ENCODE measurements at regions not wholly inside any gene's neighbourhood (a gene's known extent, or its start where the extent isn't known, plus 50 kb on each side); places are given as distances from the start of the nearest gene placed in this dataset.
A peak's percentile ranks its signal among the peaks of the same experiment; 100 is the strongest.

- TF ChIP-seq CTCF (IDR thresholded peaks at IDR 0.05; ENCODE audit: extremely low read depth, low read depth, low read length), result no peak
- Histone ChIP-seq H3K36me3 (ENCODE audit: insufficient read depth, low read length) (no peaks in the 10 kb centered on the region), H3K4me3 (ENCODE audit: insufficient read depth, low read length) (peak overlapping the region; percentile 40), H2AFZ (ENCODE audit: low read length) (peak overlapping the region; percentile 88), H3K4me2 (ENCODE audit: insufficient read depth, low read length) (peak overlapping the region; percentile 70), H4K20me1 (ENCODE audit: insufficient read depth, low read length) (no peaks in the 10 kb centered on the region), H3K4me1 (ENCODE audit: insufficient read depth, low read length) (no peaks in the 10 kb centered on the region), H3K27me3 (ENCODE audit: insufficient read depth, low read length) (peaks cover 2% of the 10 kb centered on the region), H3K27ac (ENCODE audit: low read depth, low read length) (no peak overlapping the region), H3K9me3 (ENCODE audit: low read depth, low read length) (no peaks in the 10 kb centered on the region), H3K79me2 (ENCODE audit: insufficient read depth, low read length) (no peaks in the 10 kb centered on the region)
- peak; percentile 57 for DNase-seq (ENCODE audit: insufficient read length, low spot score, missing footprints)
These were observed 62.9 kb downstream of the GLRX5 start for GRCh38 chr14:95597784-95598211.

GRCh38 chr14:95601650-95602049 lies 66.8 kb downstream of the GLRX5 start:
- no peak overlapping the region for H2AFZ ChIP-seq (ENCODE audit: low read length)
- H3K27ac ChIP-seq (ENCODE audit: low read depth, low read length), result no peak overlapping the region
- H3K36me3 ChIP-seq (ENCODE audit: insufficient read depth, low read length), result no peaks in the 10 kb centered on the region
- H3K4me3 ChIP-seq (ENCODE audit: insufficient read depth, low read length), result no peak overlapping the region
- no peaks in the 10 kb centered on the region for H3K4me1 ChIP-seq (ENCODE audit: insufficient read depth, low read length)
- H3K9me3 ChIP-seq (ENCODE audit: low read depth, low read length), result no peaks in the 10 kb centered on the region
- H3K79me2 ChIP-seq (ENCODE audit: insufficient read depth, low read length), result no peaks in the 10 kb centered on the region
- no peak overlapping the region for H3K4me2 ChIP-seq (ENCODE audit: insufficient read depth, low read length)
- TF ChIP-seq CTCF (IDR thresholded peaks at IDR 0.05; ENCODE audit: extremely low read depth, low read depth, low read length), result no peak
- H4K20me1 ChIP-seq (ENCODE audit: insufficient read depth, low read length), result no peaks in the 10 kb centered on the region
- no peak for DNase-seq (ENCODE audit: insufficient read length, low spot score, missing footprints)
- peaks cover 6% of the 10 kb centered on the region for H3K27me3 ChIP-seq (ENCODE audit: insufficient read depth, low read length)

GRCh38 chr14:95603415-95603814 lies 68.6 kb downstream of the GLRX5 start:
- Histone ChIP-seq H3K27ac (ENCODE audit: low read depth, low read length) (no peak overlapping the region), H3K27me3 (ENCODE audit: insufficient read depth, low read length) (peaks cover 8% of the 10 kb centered on the region), H2AFZ (ENCODE audit: low read length) (no peak overlapping the region), H3K36me3 (ENCODE audit: insufficient read depth, low read length) (no peaks in the 10 kb centered on the region), H3K79me2 (ENCODE audit: insufficient read depth, low read length) (no peaks in the 10 kb centered on the region), H3K4me2 (ENCODE audit: insufficient read depth, low read length) (no peak overlapping the region), H3K4me3 (ENCODE audit: insufficient read depth, low read length) (no peak overlapping the region), H4K20me1 (ENCODE audit: insufficient read depth, low read length) (no peaks in the 10 kb centered on the region), H3K4me1 (ENCODE audit: insufficient read depth, low read length) (no peaks in the 10 kb centered on the region), H3K9me3 (ENCODE audit: low read depth, low read length) (no peaks in the 10 kb centered on the region)
- DNase-seq (ENCODE audit: insufficient read length, low spot score, missing footprints), result no peak
- no peak for TF ChIP-seq CTCF (IDR thresholded peaks at IDR 0.05; ENCODE audit: extremely low read depth, low read depth, low read length)

- no peak for DNase-seq (ENCODE audit: insufficient read length, low spot score, missing footprints)
- no peaks in the 10 kb centered on the region for H3K9me3 ChIP-seq (ENCODE audit: low read depth, low read length)
- no peaks in the 10 kb centered on the region for H4K20me1 ChIP-seq (ENCODE audit: insufficient read depth, low read length)
- no peak overlapping the region for H3K4me3 ChIP-seq (ENCODE audit: insufficient read depth, low read length)
- peaks cover 9% of the 10 kb centered on the region for H3K27me3 ChIP-seq (ENCODE audit: insufficient read depth, low read length)
- no peak overlapping the region for H2AFZ ChIP-seq (ENCODE audit: low read length)
- no peaks in the 10 kb centered on the region for H3K36me3 ChIP-seq (ENCODE audit: insufficient read depth, low read length)
- H3K4me1 ChIP-seq (ENCODE audit: insufficient read depth, low read length), result no peaks in the 10 kb centered on the region
- H3K27ac ChIP-seq (ENCODE audit: low read depth, low read length), result no peak overlapping the region
- no peaks in the 10 kb centered on the region for H3K79me2 ChIP-seq (ENCODE audit: insufficient read depth, low read length)
- TF ChIP-seq CTCF (IDR thresholded peaks at IDR 0.05; ENCODE audit: extremely low read depth, low read depth, low read length), result no peak
- H3K4me2 ChIP-seq (ENCODE audit: insufficient read depth, low read length), result no peak overlapping the region
These were observed 71.4 kb downstream of the GLRX5 start for GRCh38 chr14:95606266-95606665.
